GM12878 (cell line): ENCODE measurements at regions not wholly inside any gene's neighbourhood (a gene's known extent, or its start where the extent isn't known, plus 50 kb on each side); places are given as distances from the start of the nearest gene placed in this dataset.

Experiments
- ATAC-seq: fragments of 200-7000 bp; cut with Tn5 transposase; 3 replicates; pipeline ENCODE4 v1.9.1; 2020; ENCODE audit warnings: mild to moderate bottlenecking, moderate library complexity
- BruUV-seq: library from RNA; stranded (reverse); fragments of 400-500 nt; replicated peaks from 2 replicates; lab custom pipeline; 2021; lab: Mats Ljungman, UMichigan
- CTCF ChIA-PET: fragments of 300-600 bp; sonication (Branson Sonifier 250); formaldehyde crosslinking; extraction: SDS; loops from one replicate; lab custom pipeline; 2021; ENCODE audit warnings: inconsistent platforms; lab: Yijun Ruan, JAX
- POLR2A ChIA-PET: fragments of 350-600 bp; formaldehyde crosslinking; extraction: SDS; loops from one replicate; lab custom pipeline; 2021; ENCODE audit warnings: inconsistent platforms; lab: Charles Lee
- RAD21 ChIA-PET: fragments of 300-600 bp; sonication (Branson Sonifier 250); formaldehyde crosslinking; loops from one replicate; lab custom pipeline; 2023; ENCODE audit warnings: antibody characterized with exemption; ENCODE audit not compliant: unreplicated experiment; lab: Charles Lee
- SMC1A ChIA-PET: fragments of 300-600 bp; sonication (Branson Sonifier 250); formaldehyde crosslinking; loops from one replicate; lab custom pipeline; 2023; ENCODE audit not compliant: unreplicated experiment, uncharacterized antibody; lab: Charles Lee
- DNase-seq: peaks from one replicate; pipeline ENCODE4 v3.0.0-alpha.2; 2011; ENCODE audit warnings: low read depth, low spot score
- FAIRE-seq: peaks from 3 replicates; lab custom pipeline; 2011; peaks lifted over from hg19 to GRCh38; lab: Jason Lieb, UNC
- H2AFZ ChIP-seq: 2 replicates; pipeline ENCODE4 v1.6.0; 2011; ENCODE audit warnings: low read depth, low read length, control low read depth; ENCODE audit not compliant: control insufficient read depth
- H3K27ac ChIP-seq: 2 replicates; pipeline ENCODE4 v1.5.1; 2011; ENCODE audit warnings: control low read depth; ENCODE audit not compliant: control insufficient read depth, insufficient read depth
- H3K27me3 ChIP-seq, 2 experiments: replicated peaks in 1 of 2; 2 replicates each; pipeline versions ENCODE4 v1.6.0 to v1.6.1; 2011; ENCODE audit warnings: low read length in 1 of 2; ENCODE audit not compliant: control insufficient read depth in 2 of 2, insufficient read depth in 2 of 2
- H3K36me3 ChIP-seq, 2 experiments: 2 replicates each; pipeline ENCODE4 v1.5.1; 2011; ENCODE audit warnings: low read length in 1 of 2; ENCODE audit not compliant: control insufficient read depth in 2 of 2, insufficient read depth in 2 of 2
- H3K4me1 ChIP-seq: 2 replicates; pipeline ENCODE4 v1.6.1; 2011; ENCODE audit warnings: mild to moderate bottlenecking, low read length, moderate library complexity, mixed read lengths; ENCODE audit not compliant: control insufficient read depth, insufficient read depth
- H3K4me2 ChIP-seq: 2 replicates; pipeline ENCODE4 v1.6.0; 2011; ENCODE audit warnings: control low read depth; ENCODE audit not compliant: control insufficient read depth, insufficient read depth
- H3K4me3 ChIP-seq: fragments of 200-600 bp; sonication (generic); 2 replicates; pipeline ENCODE4 v1.5.1; 2016
- H3K79me2 ChIP-seq: 2 replicates; pipeline ENCODE4 v1.6.0; 2011; ENCODE audit warnings: low read length; ENCODE audit not compliant: control insufficient read depth, insufficient read depth
- H3K9ac ChIP-seq: 2 replicates; pipeline ENCODE4 v1.8.0; 2011; ENCODE audit warnings: low read length, control low read depth, mixed read lengths; ENCODE audit not compliant: control insufficient read depth, insufficient read depth
- H3K9me3 ChIP-seq: replicated peaks from 3 replicates; pipeline ENCODE4 v1.5.1; 2011; ENCODE audit warnings: mild to moderate bottlenecking, low read length; ENCODE audit not compliant: control insufficient read depth, insufficient read depth
- H4K20me1 ChIP-seq: 2 replicates; pipeline ENCODE4 v1.6.0; 2011; ENCODE audit not compliant: control insufficient read depth, insufficient read depth
- EGR1 ChIP-seq, 2 experiments: IDR thresholded peaks; 1 replicate in 1 of 2; 2 replicates in 1 of 2; pipeline ENCODE4 v1.6.1; 2011 to 2012; ENCODE audit warnings: low read depth in 2 of 2, low read length in 2 of 2, borderline replicate concordance in 1 of 2, mild to moderate bottlenecking in 1 of 2, moderate library complexity in 1 of 2
- FOXK2 ChIP-seq: fragments of 450-650 bp; IDR thresholded peaks from 2 replicates; pipeline ENCODE4 v1.6.1; 2017; ENCODE audit warnings: mild to moderate bottlenecking, moderate library complexity
- GABPA ChIP-seq: IDR thresholded peaks from 2 replicates; pipeline ENCODE4 v1.6.1; 2014; ENCODE audit warnings: antibody characterized with exemption, low read depth, mild to moderate bottlenecking, inconsistent platforms
- JUNB ChIP-seq: IDR thresholded peaks from 2 replicates; pipeline ENCODE4 v1.6.1; 2016; ENCODE audit warnings: antibody characterized with exemption, mild to moderate bottlenecking
- KLF5 ChIP-seq: fragments of 450-650 bp; IDR thresholded peaks from 2 replicates; pipeline ENCODE4 v1.6.1; 2014; ENCODE audit warnings: mild to moderate bottlenecking; ENCODE audit not compliant: partially characterized antibody
- LARP7 ChIP-seq: fragments of 450-650 bp; IDR thresholded peaks from 2 replicates; pipeline ENCODE4 v1.6.1; 2017; ENCODE audit warnings: mild to moderate bottlenecking
- NFXL1 ChIP-seq: fragments of 450-650 bp; IDR thresholded peaks from 2 replicates; pipeline ENCODE4 v1.6.1; 2017; ENCODE audit warnings: antibody characterized with exemption, mild to moderate bottlenecking, borderline replicate concordance
- RB1 ChIP-seq: fragments of 450-650 bp; formaldehyde crosslinking; IDR thresholded peaks from 2 replicates; pipeline ENCODE4 v1.6.1; 2017; ENCODE audit warnings: mild to moderate bottlenecking, borderline replicate concordance
- RFX5 ChIP-seq: IDR thresholded peaks from 2 replicates; pipeline ENCODE4 v1.6.1; 2011; ENCODE audit warnings: low read depth, low read length, improper control_type of control experiment
- SMARCA5 ChIP-seq: fragments of 450-650 bp; IDR thresholded peaks from 2 replicates; pipeline ENCODE4 v1.6.1; 2017; ENCODE audit warnings: mild to moderate bottlenecking
- SREBF2 ChIP-seq: IDR thresholded peaks from 2 replicates; pipeline ENCODE4 v1.6.1; 2012; ENCODE audit warnings: mild to moderate bottlenecking, low read length
- SUZ12 ChIP-seq: fragments of 200-600 bp; sonication (generic); IDR thresholded peaks from one replicate; pipeline ENCODE4 v1.6.1; 2018; ENCODE audit warnings: antibody characterized with exemption, mild to moderate bottlenecking; ENCODE audit not compliant: unreplicated experiment
- TBL1XR1 ChIP-seq: IDR thresholded peaks from 2 replicates; pipeline ENCODE4 v1.6.1; 2012; ENCODE audit warnings: low read depth, low read length, improper control_type of control experiment
- WRNIP1 ChIP-seq: IDR thresholded peaks from 2 replicates; pipeline ENCODE4 v1.6.1; 2011; ENCODE audit warnings: low read depth, low read length, improper control_type of control experiment, borderline replicate concordance
- ZNF207 ChIP-seq: fragments of 450-650 bp; IDR thresholded peaks from 2 replicates; pipeline ENCODE4 v1.6.1; 2014; ENCODE audit warnings: antibody characterized with exemption, mild to moderate bottlenecking, borderline replicate concordance
- ZNF274 ChIP-seq: IDR thresholded peaks from one replicate; pipeline ENCODE4 v1.8.0; 2011; ENCODE audit not compliant: insufficient read length, insufficient read depth
- WGBS: methylation state at CpG from one replicate; pipeline ENCODE4 v1.1.6; 2016; ENCODE audit warnings: low lambda C conversion rate; ENCODE audit not compliant: insufficient replicate concordance, insufficient coverage; ENCODE audit errors: missing lambda C conversion rate; 5-methylcytosine and 5-hydroxymethylcytosine counted together
- in situ Hi-C: fragments of 300-500 bp; cut with MboI; formaldehyde crosslinking; loops from 9 replicates; pipeline ENCODE4 v1.14.3; 2018; ENCODE audit warnings: mixed read lengths
- intact Hi-C: fragments of 100-400 bp; cut with micrococcal nuclease; formaldehyde crosslinking; loops from one replicate; pipeline ENCODE4 v1.14.2; 2022; ENCODE audit not compliant: unreplicated experiment
- TF ChIP-seq, protein P1 (sequence below): IDR thresholded peaks from 2 replicates; pipeline ENCODE4 v1.6.1; 2012; ENCODE audit warnings: low read depth, low read length, improper control_type of control experiment
- TF ChIP-seq, protein P2 (sequence below): fragments of 450-650 bp; IDR thresholded peaks from 2 replicates; pipeline ENCODE4 v1.6.1; 2016; ENCODE audit warnings: mild to moderate bottlenecking
- TF ChIP-seq, protein P3 (sequence below): IDR thresholded peaks from 2 replicates; pipeline ENCODE4 v1.6.1; 2011; ENCODE audit warnings: borderline replicate concordance, low read depth, mild to moderate bottlenecking, moderate library complexity, low read length; ENCODE audit not compliant: insufficient read depth, poor library complexity, severe bottlenecking
- TF ChIP-seq, protein P4 (sequence below): fragments of 450-650 bp; IDR thresholded peaks from 2 replicates; pipeline ENCODE4 v1.6.1; 2017; ENCODE audit warnings: mild to moderate bottlenecking

DNA sequence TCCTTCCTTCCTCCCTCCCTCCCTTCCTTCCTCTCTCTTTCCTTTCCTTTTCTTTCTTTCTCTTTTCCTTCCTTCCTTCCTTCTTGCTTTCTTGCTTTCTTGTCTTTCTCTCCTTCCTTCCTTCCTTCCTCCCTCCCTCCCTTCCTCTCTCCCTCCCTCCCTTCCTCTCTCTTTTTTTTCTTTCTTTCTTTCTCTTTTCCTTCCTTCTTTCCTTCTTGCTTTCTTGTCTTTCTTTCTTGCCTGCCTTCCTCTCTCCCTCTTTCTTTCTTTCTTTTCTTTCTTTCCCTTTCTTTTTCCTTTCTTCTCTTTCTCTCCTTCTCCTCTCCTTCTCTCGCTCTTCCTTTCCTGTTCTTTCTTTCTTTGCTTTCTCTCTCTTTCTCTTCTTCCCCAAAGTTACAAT lies 728.4 kb upstream of the ADAMTS5 start:
- no TSS peak for BruUV-seq
- Histone ChIP-seq H3K9me3 (no peaks in the 10 kb centered on the region), H3K79me2 (no peaks in the 10 kb centered on the region), H4K20me1 (no peaks in the 10 kb centered on the region), H3K36me3 (no peaks in the 10 kb centered on the region), H3K27me3 (no peaks in the 10 kb centered on the region), H3K4me2 (no peak overlapping the region), H3K4me1 (no peaks in the 10 kb centered on the region), H2AFZ (no peak overlapping the region), H3K27ac (no peak overlapping the region), H3K4me3 (no peak overlapping the region), H3K9ac (no peak overlapping the region)
- ChIA-PET SMC1A (interaction anchor here (0.7 kb wide), 1 partner anchor 25 kb away, joined by 3 read pairs; no protein-coding TSS in a partner anchor), CTCF (no interaction called here), POLR2A (no interaction called here), RAD21 (no interaction called here)
- TF ChIP-seq SUZ12 (no peak), LARP7 (no peak), SREBF2 (no peak), JUNB (no peak), GABPA (no peak), FOXK2 (no peak), WRNIP1 (no peak), KLF5 (no peak), ZNF207 (no peak), RB1 (no peak), SMARCA5 (no peak), ZNF274 (no peak), EGR1 (IDR thresholded peaks at IDR 0.05; ENCODE audit: borderline replicate concordance in 1 of 2, low read depth in 2 of 2, low read length in 2 of 2) (no peak), NFXL1 (no peak), TBL1XR1 (no peak), RFX5 (no peak)
- TF ChIP-seq, protein P1, sequence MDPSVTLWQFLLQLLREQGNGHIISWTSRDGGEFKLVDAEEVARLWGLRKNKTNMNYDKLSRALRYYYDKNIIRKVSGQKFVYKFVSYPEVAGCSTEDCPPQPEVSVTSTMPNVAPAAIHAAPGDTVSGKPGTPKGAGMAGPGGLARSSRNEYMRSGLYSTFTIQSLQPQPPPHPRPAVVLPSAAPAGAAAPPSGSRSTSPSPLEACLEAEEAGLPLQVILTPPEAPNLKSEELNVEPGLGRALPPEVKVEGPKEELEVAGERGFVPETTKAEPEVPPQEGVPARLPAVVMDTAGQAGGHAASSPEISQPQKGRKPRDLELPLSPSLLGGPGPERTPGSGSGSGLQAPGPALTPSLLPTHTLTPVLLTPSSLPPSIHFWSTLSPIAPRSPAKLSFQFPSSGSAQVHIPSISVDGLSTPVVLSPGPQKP = no peak
- TF ChIP-seq, protein P2, sequence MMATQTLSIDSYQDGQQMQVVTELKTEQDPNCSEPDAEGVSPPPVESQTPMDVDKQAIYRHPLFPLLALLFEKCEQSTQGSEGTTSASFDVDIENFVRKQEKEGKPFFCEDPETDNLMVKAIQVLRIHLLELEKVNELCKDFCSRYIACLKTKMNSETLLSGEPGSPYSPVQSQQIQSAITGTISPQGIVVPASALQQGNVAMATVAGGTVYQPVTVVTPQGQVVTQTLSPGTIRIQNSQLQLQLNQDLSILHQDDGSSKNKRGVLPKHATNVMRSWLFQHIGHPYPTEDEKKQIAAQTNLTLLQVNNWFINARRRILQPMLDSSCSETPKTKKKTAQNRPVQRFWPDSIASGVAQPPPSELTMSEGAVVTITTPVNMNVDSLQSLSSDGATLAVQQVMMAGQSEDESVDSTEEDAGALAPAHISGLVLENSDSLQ = no peak
- TF ChIP-seq, protein P3, sequence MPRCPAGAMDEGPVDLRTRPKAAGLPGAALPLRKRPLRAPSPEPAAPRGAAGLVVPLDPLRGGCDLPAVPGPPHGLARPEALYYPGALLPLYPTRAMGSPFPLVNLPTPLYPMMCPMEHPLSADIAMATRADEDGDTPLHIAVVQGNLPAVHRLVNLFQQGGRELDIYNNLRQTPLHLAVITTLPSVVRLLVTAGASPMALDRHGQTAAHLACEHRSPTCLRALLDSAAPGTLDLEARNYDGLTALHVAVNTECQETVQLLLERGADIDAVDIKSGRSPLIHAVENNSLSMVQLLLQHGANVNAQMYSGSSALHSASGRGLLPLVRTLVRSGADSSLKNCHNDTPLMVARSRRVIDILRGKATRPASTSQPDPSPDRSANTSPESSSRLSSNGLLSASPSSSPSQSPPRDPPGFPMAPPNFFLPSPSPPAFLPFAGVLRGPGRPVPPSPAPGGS = no peak
- TF ChIP-seq, protein P4, sequence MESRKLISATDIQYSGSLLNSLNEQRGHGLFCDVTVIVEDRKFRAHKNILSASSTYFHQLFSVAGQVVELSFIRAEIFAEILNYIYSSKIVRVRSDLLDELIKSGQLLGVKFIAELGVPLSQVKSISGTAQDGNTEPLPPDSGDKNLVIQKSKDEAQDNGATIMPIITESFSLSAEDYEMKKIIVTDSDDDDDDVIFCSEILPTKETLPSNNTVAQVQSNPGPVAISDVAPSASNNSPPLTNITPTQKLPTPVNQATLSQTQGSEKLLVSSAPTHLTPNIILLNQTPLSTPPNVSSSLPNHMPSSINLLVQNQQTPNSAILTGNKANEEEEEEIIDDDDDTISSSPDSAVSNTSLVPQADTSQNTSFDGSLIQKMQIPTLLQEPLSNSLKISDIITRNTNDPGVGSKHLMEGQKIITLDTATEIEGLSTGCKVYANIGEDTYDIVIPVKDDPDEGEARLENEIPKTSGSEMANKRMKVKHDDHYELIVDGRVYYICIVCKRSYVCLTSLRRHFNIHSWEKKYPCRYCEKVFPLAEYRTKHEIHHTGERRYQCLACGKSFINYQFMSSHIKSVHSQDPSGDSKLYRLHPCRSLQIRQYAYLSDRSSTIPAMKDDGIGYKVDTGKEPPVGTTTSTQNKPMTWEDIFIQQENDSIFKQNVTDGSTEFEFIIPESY = no peak
- no peak for DNase-seq
- no peak for FAIRE-seq
- intact Hi-C loops (no loop called here), in situ Hi-C loops (no loop called here)
- no peak for ATAC-seq
- WGBS = 0% methylated on average over 1 of the region's 1 CpG
